ENCODE measurements at regions not wholly inside any gene's neighbourhood (a gene's known extent, or its start where the extent isn't known, plus 50 kb on each side); places are given as distances from the start of the nearest gene placed in this dataset.
"Not testable (repeated sequence)": the region's sequence is repeated elsewhere in the genome, so short reads cannot be mapped to it uniquely, and the experiment has no call there.

- H3K27ac ChIP-seq = no peak overlapping the region
- H3K4me1 ChIP-seq = no peaks in the 10 kb centered on the region
- H3K4me3 ChIP-seq = no peak overlapping the region
- no peaks in the 10 kb centered on the region for H3K36me3 ChIP-seq
- DNase-seq (ENCODE audit: low spot score in 2 of 2) = no peak
- no peaks in the 10 kb centered on the region for H3K27me3 ChIP-seq
- intact Hi-C loops (cut with DNase I; ENCODE audit: low total_unique reads) = no loop called here
- TF ChIP-seq CTCF (IDR thresholded peaks at IDR 0.05) = no peak
- no peak for TF ChIP-seq POLR2AphosphoS5 (IDR thresholded peaks at IDR 0.05)
- no peak for TF ChIP-seq POLR2A (IDR thresholded peaks at IDR 0.05)
- H3K9me3 ChIP-seq = no peaks in the 10 kb centered on the region
Measured at GRCh38 chr11:114949614-114950351, 271.5 kb downstream of the NXPE2 start.

GRCh38 chr11:114953039-114953438 lies 274.7 kb downstream of the NXPE2 start:
- Histone ChIP-seq H3K9me3 (no peaks in the 10 kb centered on the region), H3K4me1 (no peaks in the 10 kb centered on the region), H3K4me3 (no peak overlapping the region), H3K27me3 (no peaks in the 10 kb centered on the region), H3K27ac (no peak overlapping the region), H3K36me3 (no peaks in the 10 kb centered on the region)
- DNase-seq (ENCODE audit: low spot score in 2 of 2) = no peak
- intact Hi-C loops (cut with DNase I; ENCODE audit: low total_unique reads) = no loop called here
- TF ChIP-seq CTCF (IDR thresholded peaks at IDR 0.05) = no peak
- TF ChIP-seq POLR2AphosphoS5 (IDR thresholded peaks at IDR 0.05) = no peak
- no peak for TF ChIP-seq POLR2A (IDR thresholded peaks at IDR 0.05)

GRCh38 chr11:114955923-114956322 lies 277.6 kb downstream of the NXPE2 start:
- TF ChIP-seq POLR2AphosphoS5 (IDR thresholded peaks at IDR 0.05) (no peak), POLR2A (IDR thresholded peaks at IDR 0.05) (no peak), CTCF (IDR thresholded peaks at IDR 0.05) (no peak)
- no peak overlapping the region for H3K27ac ChIP-seq
- H3K9me3 ChIP-seq = no peaks in the 10 kb centered on the region
- no peak overlapping the region for H3K4me3 ChIP-seq
- intact Hi-C loops (cut with DNase I; ENCODE audit: low total_unique reads) = no loop called here
- H3K27me3 ChIP-seq = no peaks in the 10 kb centered on the region
- H3K4me1 ChIP-seq = no peaks in the 10 kb centered on the region
- no peaks in the 10 kb centered on the region for H3K36me3 ChIP-seq
- no peak for DNase-seq (ENCODE audit: low spot score in 2 of 2)

GRCh38 chr11:114956566-114956965 lies 278.2 kb downstream of the NXPE2 start:
- DNase-seq (ENCODE audit: low spot score in 2 of 2) = no peak
- intact Hi-C loops (cut with DNase I; ENCODE audit: low total_unique reads) = no loop called here
- no peaks in the 10 kb centered on the region for H3K27me3 ChIP-seq
- H3K4me3 ChIP-seq = no peak overlapping the region
- H3K36me3 ChIP-seq = no peaks in the 10 kb centered on the region
- TF ChIP-seq CTCF (IDR thresholded peaks at IDR 0.05) (no peak), POLR2AphosphoS5 (IDR thresholded peaks at IDR 0.05) (no peak), POLR2A (IDR thresholded peaks at IDR 0.05) (no peak)
- H3K4me1 ChIP-seq = no peaks in the 10 kb centered on the region
- H3K27ac ChIP-seq = no peak overlapping the region
- H3K9me3 ChIP-seq = no peaks in the 10 kb centered on the region

GRCh38 chr11:114959953-114960505 lies 281.7 kb downstream of the NXPE2 start:
- Histone ChIP-seq H3K36me3 (no peaks in the 10 kb centered on the region), H3K9me3 (no peaks in the 10 kb centered on the region), H3K27me3 (no peaks in the 10 kb centered on the region), H3K27ac (no peak overlapping the region), H3K4me1 (no peaks in the 10 kb centered on the region), H3K4me3 (no peak overlapping the region)
- intact Hi-C loops (cut with DNase I; ENCODE audit: low total_unique reads) = loop anchor here (1.0 kb wide), 1 partner anchor 15 kb away; no protein-coding TSS in a partner anchor
- no peak for TF ChIP-seq POLR2AphosphoS5 (IDR thresholded peaks at IDR 0.05)
- TF ChIP-seq POLR2A (IDR thresholded peaks at IDR 0.05) = no peak
- no peak for TF ChIP-seq CTCF (IDR thresholded peaks at IDR 0.05)
- no peak for DNase-seq (ENCODE audit: low spot score in 2 of 2)

GRCh38 chr11:114960819-114961218 lies 282.5 kb downstream of the NXPE2 start:
- not testable (repeated sequence) for H3K4me1 ChIP-seq; DNase-seq (ENCODE audit: low spot score in 2 of 2); H3K36me3 ChIP-seq; H3K27ac ChIP-seq; H3K27me3 ChIP-seq; H3K9me3 ChIP-seq; H3K4me3 ChIP-seq
- intact Hi-C loops (cut with DNase I; ENCODE audit: low total_unique reads) = loop anchor here (1.0 kb wide), 1 partner anchor 14 kb away; no protein-coding TSS in a partner anchor

Data from breast epithelium (tissue), 4 donors.